IMR-90 (cell line): ENCODE measurements at regions not wholly inside any gene's neighbourhood (a gene's known extent, or its start where the extent isn't known, plus 50 kb on each side); places are given as distances from the start of the nearest gene placed in this dataset.

Source experiments
- ATAC-seq: fragments of 200-7000 bp; cut with Tn5 transposase; 2 replicates; pipeline ENCODE4 v1.9.1; 2020; ENCODE audit warnings: low read depth, mild to moderate bottlenecking, moderate library complexity
- BruUV-seq: library from RNA; stranded (reverse); fragments of 400-500 nt; replicated peaks from 2 replicates; lab custom pipeline; 2021; lab: Mats Ljungman, UMichigan
- CTCF ChIA-PET: fragments of 300-600 bp; formaldehyde crosslinking; extraction: SDS; loops from one replicate; lab custom pipeline; 2021; ENCODE audit warnings: antibody characterized with exemption; lab: Yijun Ruan, JAX
- POLR2A ChIA-PET: fragments of 300-600 bp; sonication (Branson Sonifier 250); formaldehyde crosslinking; loops from one replicate; lab custom pipeline; 2022; ENCODE audit warnings: antibody characterized with exemption; ENCODE audit not compliant: unreplicated experiment; lab: Charles Lee
- DNase-seq: peaks from one replicate; pipeline ENCODE4 v3.0.0; 2013
- H2AFZ ChIP-seq: replicated peaks from 2 replicates; pipeline ENCODE3; 2013; ENCODE audit warnings: low read length, mild to moderate bottlenecking; ENCODE audit not compliant: poor library complexity
- H2AK5ac ChIP-seq: 2 replicates; pipeline ENCODE4 v1.6.1; 2013; ENCODE audit warnings: low read depth, low read length, inconsistent platforms
- H2AK9ac ChIP-seq: replicated peaks from 2 replicates; pipeline ENCODE3; 2013; ENCODE audit warnings: mild to moderate bottlenecking, low read depth, low read length, moderate library complexity; ENCODE audit not compliant: poor library complexity
- H2BK120ac ChIP-seq: 2 replicates; pipeline ENCODE4 v1.6.1; 2013; ENCODE audit warnings: low read depth, low read length, inconsistent platforms
- H2BK15ac ChIP-seq: 3 replicates; pipeline ENCODE4 v1.6.1; 2013; ENCODE audit warnings: low read depth, low read length, inconsistent platforms
- H2BK20ac ChIP-seq: 2 replicates; pipeline ENCODE4 v1.6.1; 2013; ENCODE audit warnings: low read depth, mild to moderate bottlenecking, inconsistent platforms, low read length, moderate library complexity
- H2BK5ac ChIP-seq: 2 replicates; pipeline ENCODE4 v1.6.1; 2013; ENCODE audit warnings: mild to moderate bottlenecking, low read depth, low read length, inconsistent platforms; ENCODE audit not compliant: poor library complexity, severe bottlenecking
- H3K14ac ChIP-seq: replicated peaks from 2 replicates; pipeline ENCODE4 v1.6.1; 2013; ENCODE audit warnings: low read depth, low read length, inconsistent platforms
- H3K18ac ChIP-seq: 2 replicates; pipeline ENCODE4 v1.6.1; 2013; ENCODE audit warnings: low read depth, low read length, control low read depth
- H3K23ac ChIP-seq: 2 replicates; pipeline ENCODE4 v1.6.1; 2013; ENCODE audit warnings: low read depth, low read length, inconsistent platforms
- H3K27ac ChIP-seq: 2 replicates; pipeline ENCODE4 v1.5.1; 2013; ENCODE audit warnings: mild to moderate bottlenecking, control low read depth, low read length; ENCODE audit not compliant: insufficient read depth
- H3K27me3 ChIP-seq: 2 replicates; pipeline ENCODE4 v1.6.1; 2013; ENCODE audit warnings: low read length; ENCODE audit not compliant: control insufficient read depth, insufficient read depth
- H3K36me3 ChIP-seq: 2 replicates; pipeline ENCODE4 v1.6.1; 2013; ENCODE audit warnings: low read length, mixed read lengths; ENCODE audit not compliant: control insufficient read depth, insufficient read depth
- H3K4ac ChIP-seq: 2 replicates; pipeline ENCODE4 v1.6.1; 2013; ENCODE audit warnings: low read depth, low read length, inconsistent platforms
- H3K4me1 ChIP-seq: 2 replicates; pipeline ENCODE4 v1.6.1; 2013; ENCODE audit warnings: low read length, mixed read lengths; ENCODE audit not compliant: control insufficient read depth, insufficient read depth
- H3K4me2 ChIP-seq: 2 replicates; pipeline ENCODE4 v1.6.1; 2013; ENCODE audit warnings: low read depth, mild to moderate bottlenecking, control low read depth, low read length, moderate library complexity
- H3K4me3 ChIP-seq: 2 replicates; pipeline ENCODE4 v1.5.1; 2013; ENCODE audit warnings: low read depth, mild to moderate bottlenecking, control low read depth, low read length, moderate library complexity; ENCODE audit not compliant: insufficient read depth
- H3K56ac ChIP-seq: 2 replicates; pipeline ENCODE4 v1.6.1; 2013; ENCODE audit warnings: low read length, inconsistent platforms; ENCODE audit not compliant: insufficient read depth; ENCODE audit errors: extremely low read depth
- H3K79me1 ChIP-seq, 2 experiments: 2 replicates each; pipeline ENCODE4 v1.6.1; 2013; ENCODE audit warnings: low read length in 2 of 2, inconsistent platforms in 1 of 2, low read depth in 1 of 2
- H3K9ac ChIP-seq: 2 replicates; pipeline ENCODE4 v1.6.1; 2013; ENCODE audit warnings: low read depth, low read length, control low read depth
- H3K9me1 ChIP-seq: 2 replicates; pipeline ENCODE4 v1.6.1; 2013; ENCODE audit warnings: low read length, inconsistent platforms; ENCODE audit not compliant: insufficient read depth
- H3K9me3 ChIP-seq: 2 replicates; pipeline ENCODE4 v1.6.1; 2013; ENCODE audit warnings: low read length; ENCODE audit not compliant: control insufficient read depth, insufficient read depth
- H4K20me1 ChIP-seq: 2 replicates; pipeline ENCODE4 v1.6.1; 2013; ENCODE audit warnings: low read length, inconsistent platforms; ENCODE audit not compliant: insufficient read depth
- H4K5ac ChIP-seq: 2 replicates; pipeline ENCODE4 v1.6.1; 2013; ENCODE audit warnings: mild to moderate bottlenecking, low read depth, low read length, control low read depth
- H4K8ac ChIP-seq, 2 experiments: 2 replicates each; pipeline ENCODE4 v1.6.1; 2013; ENCODE audit warnings: low read depth in 2 of 2, low read length in 2 of 2, control low read depth in 1 of 2, inconsistent platforms in 1 of 2
- H4K91ac ChIP-seq: 2 replicates; pipeline ENCODE4 v1.6.1; 2013; ENCODE audit warnings: low read depth, low read length, inconsistent platforms; ENCODE audit not compliant: insufficient read depth
- BHLHE40 ChIP-seq: fragments of 150-350 bp; IDR thresholded peaks from 2 replicates; pipeline ENCODE4 v1.6.1; 2016; ENCODE audit warnings: mild to moderate bottlenecking, low read depth, low read length
- CEBPB ChIP-seq: IDR thresholded peaks from 2 replicates; pipeline ENCODE4 v1.6.1; 2012; ENCODE audit warnings: low read depth, low read length, improper control_type of control experiment
- CHD1 ChIP-seq: IDR thresholded peaks from 2 replicates; pipeline ENCODE4 v1.6.1; 2012; ENCODE audit warnings: low read depth, low read length, improper control_type of control experiment
- FOS ChIP-seq: fragments of 150-350 bp; IDR thresholded peaks from 2 replicates; pipeline ENCODE4 v1.6.1; 2016; ENCODE audit warnings: low read depth, low read length
- MAFK ChIP-seq: IDR thresholded peaks from 2 replicates; pipeline ENCODE4 v1.6.1; 2012; ENCODE audit warnings: low read depth, low read length, improper control_type of control experiment
- MAZ ChIP-seq: IDR thresholded peaks from 2 replicates; pipeline ENCODE4 v1.6.1; 2012; ENCODE audit warnings: low read depth, mild to moderate bottlenecking, low read length, improper control_type of control experiment, moderate library complexity, borderline replicate concordance
- MXI1 ChIP-seq: IDR thresholded peaks from 2 replicates; pipeline ENCODE4 v1.6.1; 2012; ENCODE audit warnings: low read depth, mild to moderate bottlenecking, low read length, moderate library complexity, borderline replicate concordance
- NFE2L2 ChIP-seq: fragments of 150-350 bp; IDR thresholded peaks from 2 replicates; pipeline ENCODE4 v1.6.1; 2016; ENCODE audit warnings: low read depth, mild to moderate bottlenecking, low read length
- POLR2A ChIP-seq: IDR thresholded peaks from 2 replicates; pipeline ENCODE4 v1.6.1; 2012; ENCODE audit warnings: mild to moderate bottlenecking, low read depth, low read length
- RAD21 ChIP-seq: IDR thresholded peaks from 2 replicates; pipeline ENCODE4 v1.6.1; 2012; ENCODE audit warnings: low read length, improper control_type of control experiment
- RCOR1 ChIP-seq: IDR thresholded peaks from 2 replicates; pipeline ENCODE4 v1.6.1; 2012; ENCODE audit warnings: mild to moderate bottlenecking, low read length, improper control_type of control experiment; ENCODE audit not compliant: insufficient replicate concordance
- RFX5 ChIP-seq: IDR thresholded peaks from 2 replicates; pipeline ENCODE4 v1.8.0; 2012; ENCODE audit warnings: low read depth, mild to moderate bottlenecking, low read length, moderate library complexity
- SMC3 ChIP-seq: fragments of 150-350 bp; IDR thresholded peaks from 2 replicates; pipeline ENCODE4 v1.6.1; 2016; ENCODE audit warnings: low read depth, mild to moderate bottlenecking, antibody characterized with exemption, low read length, moderate library complexity
- WGBS, 2 experiments: methylation state at CpG; one replicate each; pipeline versions ENCODE4 v1.1.5 to v1.1.7; 2013; ENCODE audit warnings: missing lambda C conversion rate in 2 of 2; ENCODE audit not compliant: insufficient read length in 1 of 2; ENCODE audit errors: extremely low coverage in 2 of 2; 5-methylcytosine and 5-hydroxymethylcytosine counted together
- dilution Hi-C: fragments of 300-500 bp; cut with HindIII; formaldehyde crosslinking; loops from one replicate; pipeline ENCODE4 v1.14.3; 2018; ENCODE audit warnings: low sequenced_read_pairs; ENCODE audit not compliant: unreplicated experiment
- in situ Hi-C: fragments of 300-500 bp; cut with MboI; formaldehyde crosslinking; loops from 3 replicates; pipeline ENCODE4 v1.14.3; 2019; ENCODE audit warnings: low sequenced_read_pairs, inconsistent platforms, mixed read lengths
- intact Hi-C: fragments of 100-400 bp; cut with micrococcal nuclease; formaldehyde crosslinking; loops from 2 replicates; pipeline ENCODE4 v1.10.0; 2022
- TF ChIP-seq, protein P1 (sequence below): fragments of 150-350 bp; IDR thresholded peaks from 2 replicates; pipeline ENCODE4 v1.6.1; 2017; ENCODE audit warnings: mild to moderate bottlenecking, antibody characterized with exemption, low read length, low read depth
- TF ChIP-seq, protein P2 (sequence below): fragments of 150-350 bp; IDR thresholded peaks from 2 replicates; pipeline ENCODE4 v1.6.1; 2016; ENCODE audit warnings: low read depth, mild to moderate bottlenecking, low read length, moderate library complexity, borderline replicate concordance
- TF ChIP-seq, protein P3 (sequence below): conservative IDR thresholded peaks from 2 replicates; pipeline ENCODE4 v1.5.1; 2012; ENCODE audit warnings: mild to moderate bottlenecking, low read depth, low read length, improper control_type of control experiment

DNA sequence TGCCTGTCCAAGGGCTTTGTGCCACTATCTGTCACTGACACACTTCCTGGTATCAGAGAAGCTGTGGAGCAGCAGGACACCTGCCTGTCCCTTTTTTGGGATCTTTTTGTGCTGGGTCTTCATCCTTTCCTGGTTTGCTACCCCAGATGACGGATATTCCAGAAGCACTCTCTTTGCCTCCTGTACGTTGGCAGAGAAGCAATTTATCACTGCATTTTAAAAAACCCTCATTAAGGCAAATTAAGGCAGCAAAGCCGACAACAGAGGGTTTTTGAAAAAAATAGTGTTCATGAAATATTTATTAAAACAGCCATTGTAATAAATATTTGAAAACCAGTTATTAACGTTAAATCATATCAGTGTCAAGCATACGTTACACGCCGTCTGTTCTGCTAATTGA lies 209.6 kb upstream of the NTM start:
- H2AK9ac ChIP-seq: no peak overlapping the region
- no peak overlapping the region for H4K8ac ChIP-seq
- H2BK120ac ChIP-seq: no peak overlapping the region
- no peak for TF ChIP-seq RAD21
- TF ChIP-seq RFX5: no peak
- no peak for TF ChIP-seq RCOR1
- TF ChIP-seq CEBPB: no peak
- TF ChIP-seq FOS: no peak
- TF ChIP-seq POLR2A: no peak
- no peak for TF ChIP-seq BHLHE40
- TF ChIP-seq MXI1: no peak
- TF ChIP-seq CHD1: no peak
- TF ChIP-seq, protein P1, sequence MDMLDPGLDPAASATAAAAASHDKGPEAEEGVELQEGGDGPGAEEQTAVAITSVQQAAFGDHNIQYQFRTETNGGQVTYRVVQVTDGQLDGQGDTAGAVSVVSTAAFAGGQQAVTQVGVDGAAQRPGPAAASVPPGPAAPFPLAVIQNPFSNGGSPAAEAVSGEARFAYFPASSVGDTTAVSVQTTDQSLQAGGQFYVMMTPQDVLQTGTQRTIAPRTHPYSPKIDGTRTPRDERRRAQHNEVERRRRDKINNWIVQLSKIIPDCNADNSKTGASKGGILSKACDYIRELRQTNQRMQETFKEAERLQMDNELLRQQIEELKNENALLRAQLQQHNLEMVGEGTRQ: no peak
- TF ChIP-seq MAZ: no peak
- TF ChIP-seq NFE2L2: no peak
- TF ChIP-seq SMC3: no peak
- TF ChIP-seq MAFK: no peak
- TF ChIP-seq, protein P2, sequence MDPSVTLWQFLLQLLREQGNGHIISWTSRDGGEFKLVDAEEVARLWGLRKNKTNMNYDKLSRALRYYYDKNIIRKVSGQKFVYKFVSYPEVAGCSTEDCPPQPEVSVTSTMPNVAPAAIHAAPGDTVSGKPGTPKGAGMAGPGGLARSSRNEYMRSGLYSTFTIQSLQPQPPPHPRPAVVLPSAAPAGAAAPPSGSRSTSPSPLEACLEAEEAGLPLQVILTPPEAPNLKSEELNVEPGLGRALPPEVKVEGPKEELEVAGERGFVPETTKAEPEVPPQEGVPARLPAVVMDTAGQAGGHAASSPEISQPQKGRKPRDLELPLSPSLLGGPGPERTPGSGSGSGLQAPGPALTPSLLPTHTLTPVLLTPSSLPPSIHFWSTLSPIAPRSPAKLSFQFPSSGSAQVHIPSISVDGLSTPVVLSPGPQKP: no peak
- TF ChIP-seq, protein P3, sequence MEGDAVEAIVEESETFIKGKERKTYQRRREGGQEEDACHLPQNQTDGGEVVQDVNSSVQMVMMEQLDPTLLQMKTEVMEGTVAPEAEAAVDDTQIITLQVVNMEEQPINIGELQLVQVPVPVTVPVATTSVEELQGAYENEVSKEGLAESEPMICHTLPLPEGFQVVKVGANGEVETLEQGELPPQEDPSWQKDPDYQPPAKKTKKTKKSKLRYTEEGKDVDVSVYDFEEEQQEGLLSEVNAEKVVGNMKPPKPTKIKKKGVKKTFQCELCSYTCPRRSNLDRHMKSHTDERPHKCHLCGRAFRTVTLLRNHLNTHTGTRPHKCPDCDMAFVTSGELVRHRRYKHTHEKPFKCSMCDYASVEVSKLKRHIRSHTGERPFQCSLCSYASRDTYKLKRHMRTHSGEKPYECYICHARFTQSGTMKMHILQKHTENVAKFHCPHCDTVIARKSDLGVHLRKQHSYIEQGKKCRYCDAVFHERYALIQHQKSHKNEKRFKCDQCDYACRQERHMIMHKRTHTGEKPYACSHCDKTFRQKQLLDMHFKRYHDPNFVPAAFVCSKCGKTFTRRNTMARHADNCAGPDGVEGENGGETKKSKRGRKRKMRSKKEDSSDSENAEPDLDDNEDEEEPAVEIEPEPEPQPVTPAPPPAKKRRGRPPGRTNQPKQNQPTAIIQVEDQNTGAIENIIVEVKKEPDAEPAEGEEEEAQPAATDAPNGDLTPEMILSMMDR: no peak
- no peaks in the 10 kb centered on the region for H3K4me1 ChIP-seq
- no peak overlapping the region for H3K27ac ChIP-seq
- H2AFZ ChIP-seq: no peak overlapping the region
- ATAC-seq (no peak), DNase-seq (no peak)
- no peak overlapping the region for H3K4me2 ChIP-seq
- no peaks in the 10 kb centered on the region for H4K20me1 ChIP-seq
- dilution Hi-C loops: no loop called here
- H2BK5ac ChIP-seq: no peak overlapping the region
- H2AK5ac ChIP-seq: no peak overlapping the region
- no TSS peak for BruUV-seq
- no peak overlapping the region for H2BK20ac ChIP-seq
- H4K91ac ChIP-seq: no peak overlapping the region
- H3K56ac ChIP-seq: no peak overlapping the region
- in situ Hi-C loops: no loop called here
- CTCF ChIA-PET: no interaction called here
- no peaks in the 10 kb centered on the region for H3K79me1 ChIP-seq
- no peak overlapping the region for H3K23ac ChIP-seq
- H3K9me3 ChIP-seq: no peaks in the 10 kb centered on the region
- no peak overlapping the region for H2BK15ac ChIP-seq
- H3K4me3 ChIP-seq: no peak overlapping the region
- POLR2A ChIA-PET: no interaction called here
- no peak overlapping the region for H4K5ac ChIP-seq
- WGBS, 2 experiments: no CpG with 5 or more reads among the region's 7 CpGs
- no peak overlapping the region for H3K14ac ChIP-seq
- no peak overlapping the region for H3K9ac ChIP-seq
- H3K27me3 ChIP-seq: peaks cover 18% of the 10 kb centered on the region
- no peaks in the 10 kb centered on the region; the same call in 1 of the 2 replicates for H3K9me1 ChIP-seq
- H3K4ac ChIP-seq: no peak overlapping the region
- no peak overlapping the region for H3K18ac ChIP-seq
- H3K36me3 ChIP-seq: no peaks in the 10 kb centered on the region
- intact Hi-C loops: no loop called here
